HG02623 (cell line): ENCODE measurements at regions not wholly inside any gene's neighbourhood (a gene's known extent, or its start where the extent isn't known, plus 50 kb on each side); places are given as distances from the start of the nearest gene placed in this dataset.
"Not testable (repeated sequence)": the region's sequence is repeated elsewhere in the genome, so short reads cannot be mapped to it uniquely, and the experiment has no call there.

Experiments
- ATAC-seq: cut with Tn5 transposase; IDR thresholded peaks from one replicate; pipeline ENCODE4 v1.9.1; 2021; ENCODE audit warnings: moderate library complexity; ENCODE audit not compliant: unreplicated experiment

GRCh38 chr11:81990659-81991443 is 742.8 kb downstream of the FAM181B start:
- no peak for ATAC-seq

- ATAC-seq: no peak
Observed at GRCh38 chr11:81989093-81989492, 744.6 kb downstream of the FAM181B start.

GRCh38 chr11:81987829-81988472 is 745.7 kb downstream of the FAM181B start:
- peak; percentile 74 for ATAC-seq

- ATAC-seq: no peak
Observed at GRCh38 chr11:81986556-81987161, 747.0 kb downstream of the FAM181B start.

DNA sequence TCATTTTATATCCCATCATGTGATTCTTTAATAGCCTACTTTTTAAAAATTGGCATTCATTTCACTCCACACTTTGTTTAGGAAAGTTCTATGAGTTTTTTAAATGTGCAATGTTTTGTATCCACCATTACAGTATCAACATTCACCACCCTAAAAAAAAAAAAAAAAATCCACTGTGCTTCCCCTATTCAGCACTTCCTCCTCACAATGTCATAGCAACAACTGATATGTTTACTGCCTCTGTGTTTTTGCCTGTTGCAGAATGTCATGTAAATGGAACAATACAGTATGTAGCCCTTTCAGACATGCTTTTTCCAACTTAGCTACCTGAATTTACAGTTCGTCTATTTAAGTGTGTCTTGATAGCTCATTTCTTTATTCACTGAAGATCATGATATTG is 754.2 kb downstream of the FAM181B start:
- ATAC-seq: no peak

DNA sequence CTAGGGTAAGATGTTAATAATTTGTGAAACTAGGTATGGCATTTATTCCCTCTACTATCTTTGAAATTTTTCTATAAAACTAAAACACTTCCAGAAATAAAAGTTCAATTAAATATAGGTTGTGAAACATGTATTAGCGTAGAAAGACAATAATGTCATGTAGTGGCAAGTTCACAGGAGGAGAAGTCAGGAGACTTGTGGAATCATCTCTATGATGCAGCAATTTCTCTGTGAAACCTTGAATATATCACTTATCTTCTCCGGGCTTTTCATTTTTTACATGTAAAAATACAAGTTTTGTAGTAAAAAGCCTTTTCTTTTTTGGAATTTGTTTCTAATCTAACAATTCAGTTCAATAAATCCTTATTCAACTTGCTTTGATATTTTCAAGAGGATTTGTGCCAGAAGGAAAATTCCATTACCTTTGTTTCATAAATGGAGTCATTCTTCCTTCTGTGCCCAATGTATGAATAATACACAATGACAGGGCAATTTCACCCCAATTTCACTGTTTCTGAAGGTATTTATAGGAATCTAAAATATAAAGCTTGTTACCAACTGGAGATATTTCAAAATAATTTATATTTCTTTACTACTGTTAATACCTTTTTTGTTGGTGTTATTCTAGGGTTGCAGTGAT is 758.3 kb downstream of the FAM181B start:
- no peak for ATAC-seq

- no peak for ATAC-seq
Observed at GRCh38 chr11:81970886-81971285, 762.8 kb downstream of the FAM181B start.

- ATAC-seq: no peak
Observed at GRCh38 chr11:81967242-81967641, 766.4 kb downstream of the FAM181B start.

GRCh38 chr11:81966340-81966739 is 767.3 kb downstream of the FAM181B start:
- ATAC-seq: no peak

DNA sequence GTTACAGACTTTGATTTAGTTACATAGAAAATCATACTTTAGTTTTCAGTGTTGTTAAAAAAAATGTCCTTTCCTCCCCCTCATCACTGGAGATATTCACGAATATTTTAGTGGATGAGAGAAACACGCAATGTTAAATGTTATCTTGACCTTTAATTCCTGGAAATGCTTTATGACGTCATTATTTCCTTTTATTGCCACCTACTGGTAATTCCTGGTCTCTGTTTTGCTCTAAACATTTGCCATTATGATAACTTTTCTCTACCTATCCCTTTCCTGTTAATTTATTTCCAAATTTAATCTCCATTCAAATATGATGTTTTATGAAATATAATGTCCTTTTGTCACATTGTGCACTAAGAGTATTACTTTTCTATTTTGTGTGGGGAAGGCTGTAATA is 770.6 kb downstream of the FAM181B start:
- ATAC-seq: no peak

GRCh38 chr11:81960443-81960842 is 773.2 kb downstream of the FAM181B start:
- no peak for ATAC-seq

DNA sequence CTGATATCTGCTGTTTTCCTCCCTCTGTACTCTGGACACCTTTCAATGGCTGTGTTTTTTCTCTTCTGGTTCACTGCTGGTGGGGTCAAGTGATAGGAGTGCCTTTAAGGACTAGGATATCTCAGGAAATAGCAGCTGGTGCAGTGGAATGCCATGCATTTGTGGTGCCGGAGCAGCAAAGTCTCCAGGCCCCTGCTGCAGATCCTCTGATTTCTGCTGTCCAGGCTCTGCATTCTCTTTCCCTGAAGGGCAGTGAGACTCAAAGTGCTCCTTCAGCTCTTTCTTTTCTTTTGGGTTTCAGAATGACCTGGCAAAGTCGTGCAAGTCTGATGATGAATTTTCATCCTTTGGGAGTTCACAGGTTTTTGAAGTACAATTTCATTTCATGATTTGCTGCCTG is 774.3 kb downstream of the FAM181B start:
- no peak for ATAC-seq

DNA sequence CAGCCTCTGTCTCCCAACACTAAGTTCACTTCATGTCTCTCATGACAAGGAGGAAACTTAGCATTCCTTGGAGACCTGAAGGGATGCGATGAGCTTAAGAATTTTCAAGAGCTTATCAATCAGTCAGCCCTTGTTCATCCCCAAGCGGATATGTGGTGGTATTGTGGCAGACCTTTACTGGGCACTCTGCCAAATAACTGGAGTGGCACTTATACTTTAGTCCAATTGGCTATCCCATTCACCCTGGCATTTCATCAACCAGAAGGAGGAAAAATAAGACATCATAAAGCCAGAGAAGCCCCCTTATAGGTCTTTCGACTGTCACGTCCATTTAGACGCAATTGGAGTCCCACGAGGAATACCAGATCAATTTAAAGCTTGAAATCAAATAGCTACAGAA is 779.4 kb downstream of the FAM181B start:
- not testable (repeated sequence) for ATAC-seq

DNA sequence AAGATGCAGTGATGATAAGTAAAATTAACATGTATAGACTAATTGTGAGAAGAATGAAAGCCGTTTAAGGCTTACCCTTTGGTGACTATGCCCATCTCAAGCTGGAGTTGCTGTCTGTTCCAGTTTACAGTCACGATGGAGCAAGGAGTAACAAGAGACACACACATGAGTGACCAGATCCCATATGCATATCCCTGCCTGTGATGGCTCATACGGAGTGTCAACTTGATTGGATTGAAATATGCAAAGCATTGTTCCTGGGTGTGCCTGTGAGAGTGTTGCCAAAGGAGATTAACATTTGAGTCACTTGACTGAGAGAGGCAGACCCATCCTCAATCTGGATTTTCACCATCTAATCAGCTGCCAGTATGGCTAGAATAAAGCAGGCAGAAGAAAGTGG is 786.8 kb downstream of the FAM181B start:
- ATAC-seq: no peak

- no peak for ATAC-seq
Observed at GRCh38 chr11:81942646-81943045, 791.0 kb downstream of the FAM181B start.

DNA sequence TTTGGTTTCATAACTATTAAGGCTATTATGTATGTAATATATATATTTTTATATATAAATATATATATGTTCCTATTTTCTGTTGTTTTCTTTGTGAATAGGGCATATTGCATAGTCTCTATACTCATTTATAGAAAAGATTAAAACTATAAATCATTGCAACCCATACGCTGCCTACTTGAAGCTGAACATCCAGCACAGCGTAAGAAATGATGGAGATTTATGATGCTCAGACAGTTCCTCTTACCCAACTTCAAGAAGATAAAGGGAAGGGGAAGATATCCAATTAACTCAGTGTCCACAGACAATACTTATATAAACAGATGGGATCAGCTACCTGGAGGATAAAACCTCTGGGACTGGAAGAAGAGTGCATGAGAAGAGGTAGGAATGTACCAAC is 791.7 kb downstream of the FAM181B start:
- no peak for ATAC-seq

DNA sequence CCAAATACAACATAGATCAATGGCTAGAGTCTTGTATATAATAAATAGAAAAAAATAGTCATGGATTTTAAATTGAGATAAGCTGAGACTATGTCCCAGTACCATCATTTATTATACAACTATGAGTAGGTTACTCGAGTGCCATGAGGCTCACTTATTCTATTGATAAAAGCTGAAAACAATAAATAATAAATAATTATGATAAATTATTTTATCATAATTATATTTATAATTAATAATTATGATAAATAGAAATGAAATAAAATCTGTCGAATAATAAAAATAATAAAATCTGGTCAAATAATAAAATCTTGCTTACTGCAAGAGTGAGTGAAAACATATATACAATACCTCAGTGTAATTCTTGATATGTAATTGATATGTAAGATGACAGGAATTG is 801.4 kb downstream of the FAM181B start:
- no peak for ATAC-seq

- ATAC-seq: no peak
Observed at GRCh38 chr11:81920205-81920604, 813.5 kb downstream of the FAM181B start.

GRCh38 chr11:81916451-81916850 is 817.2 kb downstream of the FAM181B start:
- ATAC-seq: no peak

DNA sequence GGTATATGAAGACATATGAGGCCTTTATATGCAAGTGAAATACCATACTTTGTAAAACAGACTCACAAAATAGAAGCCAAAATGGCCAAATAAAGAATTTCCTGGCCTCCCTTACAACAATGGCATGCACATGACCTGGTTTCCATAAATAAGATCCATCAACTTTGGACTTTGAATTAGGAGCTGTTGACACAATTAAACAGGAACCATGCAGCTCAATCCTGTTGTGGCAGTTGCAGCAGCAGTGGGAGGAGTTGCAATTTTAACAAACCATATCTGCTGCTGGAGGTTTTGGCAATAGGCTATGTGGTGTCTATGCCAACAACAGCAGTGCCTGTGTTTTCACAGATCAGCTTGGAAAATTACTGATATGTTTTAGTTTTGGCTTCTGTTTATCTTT is 818.6 kb downstream of the FAM181B start:
- ATAC-seq: no peak

DNA sequence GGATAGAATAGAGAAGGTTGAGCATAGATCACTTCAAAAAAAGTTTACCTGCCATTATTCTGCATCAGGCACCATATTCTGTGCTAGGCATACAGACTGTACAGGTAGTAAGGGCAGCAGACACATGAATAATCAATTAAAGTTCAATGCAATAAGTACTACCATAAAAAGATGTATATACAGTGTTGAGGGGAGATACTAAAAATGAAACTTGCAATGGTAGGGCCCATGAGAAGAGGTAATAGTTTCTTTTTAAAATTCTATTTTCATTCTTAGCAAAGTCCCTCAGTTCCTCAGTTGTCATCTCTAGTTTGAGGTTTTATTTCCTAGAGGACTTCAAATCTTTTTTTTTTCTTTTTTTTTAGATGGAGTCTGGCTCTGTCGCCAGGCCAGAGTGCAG is 819.9 kb downstream of the FAM181B start:
- peak; percentile 52 for ATAC-seq

- ATAC-seq: no peak
Observed at GRCh38 chr11:81907996-81908395, 825.7 kb downstream of the FAM181B start.
